Adrenal gland (tissue), 9 donors: ENCODE measurements at regions not wholly inside any gene's neighbourhood (a gene's known extent, or its start where the extent isn't known, plus 50 kb on each side); places are given as distances from the start of the nearest gene placed in this dataset.

Experiments
- DNase-seq, 7 donors: peaks; one replicate each; pipeline ENCODE4 v3.0.0-alpha.2; 2019 to 2020
- H3K27ac ChIP-seq, 5 donors: fragments of 200-600 bp; sonication (generic) in 4 of 5; 1 replicate in 3 of 5; 2 replicates in 2 of 5; pipeline versions ENCODE4 v1.5.1 to v1.8.0; 2016 to 2020; ENCODE audit warnings: mild to moderate bottlenecking in 1 of 5
- H3K27me3 ChIP-seq: fragments of 200-600 bp; 2 replicates; pipeline ENCODE4 v1.8.0; 2021
- H3K36me3 ChIP-seq, 2 donors: fragments of 200-600 bp; replicated peaks in 1 of 2; 1 replicate in 1 of 2; 2 replicates in 1 of 2; pipeline versions ENCODE4 v1.5.1 to v1.8.0; 2018 to 2022
- H3K4me1 ChIP-seq, 2 donors: fragments of 200-600 bp; replicated peaks in 1 of 2; 1 replicate in 1 of 2; 2 replicates in 1 of 2; pipeline versions ENCODE4 v1.5.1 to v1.8.0; 2018 to 2021
- H3K4me3 ChIP-seq, 4 donors: fragments of 200-600 bp; sonication (generic) in 3 of 4; one replicate each; pipeline ENCODE4 v1.5.1; 2016 to 2018
- H3K9me3 ChIP-seq, 3 donors: fragments of 200-600 bp; sonication (generic) in 1 of 3; replicated peaks in 1 of 3; 1 replicate in 2 of 3; 2 replicates in 1 of 3; pipeline versions ENCODE4 v1.5.1 to v1.8.0; 2016 to 2021
- POLR2A ChIP-seq, 2 donors: fragments of 450-650 bp; IDR thresholded peaks; one replicate each; pipeline ENCODE4 v1.6.1; 2017; ENCODE audit warnings: antibody characterized with exemption in 2 of 2, mild to moderate bottlenecking in 2 of 2, moderate library complexity in 1 of 2
- WGBS, 4 donors: extraction: QIAGEN DNeasy Blood & Tissue Kit in 2 of 4; methylation state at CpG; one replicate each; pipeline versions ENCODE4 v1.1.5 to v1.1.7; 2013 to 2017; 5-methylcytosine and 5-hydroxymethylcytosine counted together
- intact Hi-C, 2 donors: fragments of 100-400 bp; cut with DNase I; formaldehyde crosslinking; loops; one replicate each; pipeline versions ENCODE4 v1.14.1 to v1.15.0; 2022 to 2023
- TF ChIP-seq, protein P1 (sequence below), 6 experiments: fragments of 450-650 bp in 4 of 6; fragments of 200-600 bp in 2 of 6; sonication (generic) in 1 of 6; IDR thresholded peaks; 1 replicate in 5 of 6; 2 replicates in 1 of 6; pipeline versions ENCODE4 v1.5.1 to v1.8.0; 2016 to 2021; ENCODE audit warnings: antibody characterized with exemption in 6 of 6, mild to moderate bottlenecking in 2 of 6, moderate library complexity in 1 of 6
- donor health status: healthy with polysubstance abuse.
- donor health status: Bipolar disorder and iron deficiency.
- donor health status: DM: yes; HTN: yes; CAD: no.
- donor health status: DM: no; HTN: no; CAD: no.
- donor health status: DM: no; HTN: no; CAD: no.

DNA sequence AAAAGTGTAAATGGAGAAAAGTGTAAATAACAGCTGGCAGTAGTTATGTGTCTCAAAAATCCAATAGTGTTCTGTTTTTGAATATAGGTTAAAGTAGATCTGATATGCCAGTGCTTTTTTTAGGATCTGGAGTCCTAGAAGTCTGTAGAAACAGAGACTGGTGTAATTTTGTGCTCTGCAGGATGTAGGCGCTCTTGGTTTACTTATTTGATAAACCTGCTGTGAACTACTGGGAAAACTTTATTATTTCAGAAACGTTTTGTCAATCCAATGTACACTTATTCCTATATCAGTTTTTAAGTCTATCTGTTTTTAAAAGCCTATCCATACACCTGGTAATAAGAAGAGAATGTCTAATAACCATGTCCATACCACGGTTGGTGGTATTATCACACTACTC, 530.8 kb upstream of the ZNF804A start:
- H3K27me3 ChIP-seq, result no peaks in the 10 kb centered on the region
- TF ChIP-seq, protein P1, sequence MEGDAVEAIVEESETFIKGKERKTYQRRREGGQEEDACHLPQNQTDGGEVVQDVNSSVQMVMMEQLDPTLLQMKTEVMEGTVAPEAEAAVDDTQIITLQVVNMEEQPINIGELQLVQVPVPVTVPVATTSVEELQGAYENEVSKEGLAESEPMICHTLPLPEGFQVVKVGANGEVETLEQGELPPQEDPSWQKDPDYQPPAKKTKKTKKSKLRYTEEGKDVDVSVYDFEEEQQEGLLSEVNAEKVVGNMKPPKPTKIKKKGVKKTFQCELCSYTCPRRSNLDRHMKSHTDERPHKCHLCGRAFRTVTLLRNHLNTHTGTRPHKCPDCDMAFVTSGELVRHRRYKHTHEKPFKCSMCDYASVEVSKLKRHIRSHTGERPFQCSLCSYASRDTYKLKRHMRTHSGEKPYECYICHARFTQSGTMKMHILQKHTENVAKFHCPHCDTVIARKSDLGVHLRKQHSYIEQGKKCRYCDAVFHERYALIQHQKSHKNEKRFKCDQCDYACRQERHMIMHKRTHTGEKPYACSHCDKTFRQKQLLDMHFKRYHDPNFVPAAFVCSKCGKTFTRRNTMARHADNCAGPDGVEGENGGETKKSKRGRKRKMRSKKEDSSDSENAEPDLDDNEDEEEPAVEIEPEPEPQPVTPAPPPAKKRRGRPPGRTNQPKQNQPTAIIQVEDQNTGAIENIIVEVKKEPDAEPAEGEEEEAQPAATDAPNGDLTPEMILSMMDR (IDR thresholded peaks at IDR 0.05), result no peak
- TF ChIP-seq POLR2A (IDR thresholded peaks at IDR 0.05), result no peak
- H3K9me3 ChIP-seq, result no peaks in the 10 kb centered on the region
- WGBS, 4 donors, result 48 to 57% (median 53%) methylated on average over 3 of the region's 3 CpGs
- no peak overlapping the region for H3K4me3 ChIP-seq
- H3K27ac ChIP-seq, result no peak overlapping the region
- DNase-seq, result no peak
- no peaks in the 10 kb centered on the region for H3K4me1 ChIP-seq
- intact Hi-C loops, result no loop called here
- H3K36me3 ChIP-seq, result no peaks in the 10 kb centered on the region

DNA sequence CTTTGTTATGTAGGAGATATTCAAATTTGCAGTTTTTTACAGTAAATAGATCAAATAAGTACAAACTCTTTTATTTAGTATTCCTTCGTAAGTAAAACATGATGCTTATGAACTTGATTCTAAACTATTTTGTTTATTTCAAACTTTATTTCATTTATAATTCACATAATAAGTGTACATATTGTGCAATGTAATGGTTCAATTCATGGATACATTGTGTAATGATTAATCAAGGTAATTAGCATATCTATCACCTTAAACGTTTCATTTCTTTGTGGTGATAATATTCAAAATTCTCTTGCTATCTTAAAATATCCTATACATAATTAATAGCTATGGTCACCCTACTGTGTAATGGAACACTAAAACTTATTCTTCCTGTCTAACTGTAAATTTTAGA, 525.9 kb upstream of the ZNF804A start:
- Histone ChIP-seq H3K36me3 (no peaks in the 10 kb centered on the region), H3K4me1 (no peaks in the 10 kb centered on the region), H3K27ac (no peak overlapping the region), H3K27me3 (no peaks in the 10 kb centered on the region), H3K9me3 (no peaks in the 10 kb centered on the region), H3K4me3 (no peak overlapping the region)
- no peak for DNase-seq
- 45 to 65% (median 49%) methylated on average over 2 of the region's 2 CpGs for WGBS, 4 donors
- TF ChIP-seq, protein P1 (IDR thresholded peaks at IDR 0.05), result no peak
- TF ChIP-seq POLR2A (IDR thresholded peaks at IDR 0.05), result no peak
- intact Hi-C loops, result no loop called here

DNA sequence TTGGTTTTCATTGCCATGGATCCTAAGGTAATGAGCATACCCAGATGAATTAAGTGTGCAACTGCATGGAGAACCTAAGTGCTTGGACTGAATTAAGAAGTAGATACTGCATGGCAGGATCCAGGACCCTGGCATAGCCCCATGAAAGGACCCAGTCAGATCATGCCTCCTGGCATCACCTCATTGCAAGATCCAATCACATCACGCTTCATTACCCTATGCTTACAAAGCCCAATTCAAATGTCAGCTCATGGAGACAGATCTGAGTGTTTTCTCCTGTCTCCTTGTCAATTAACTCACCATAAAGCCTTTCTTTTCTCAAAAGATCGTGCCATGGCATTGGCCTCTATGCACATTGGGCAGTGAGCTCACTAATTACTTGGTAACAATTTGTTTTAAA, 519.8 kb upstream of the ZNF804A start:
- no peak overlapping the region for H3K27ac ChIP-seq
- no peaks in the 10 kb centered on the region for H3K4me1 ChIP-seq
- DNase-seq, result no peak
- 56 to 75% (median 66%) methylated on average over 2 of the region's 2 CpGs for WGBS, 4 donors
- no peaks in the 10 kb centered on the region for H3K36me3 ChIP-seq
- intact Hi-C loops, result no loop called here
- no peaks in the 10 kb centered on the region for H3K27me3 ChIP-seq
- TF ChIP-seq, protein P1 (IDR thresholded peaks at IDR 0.05), result no peak
- no peak for TF ChIP-seq POLR2A (IDR thresholded peaks at IDR 0.05)
- no peak overlapping the region for H3K4me3 ChIP-seq
- no peaks in the 10 kb centered on the region for H3K9me3 ChIP-seq

DNA sequence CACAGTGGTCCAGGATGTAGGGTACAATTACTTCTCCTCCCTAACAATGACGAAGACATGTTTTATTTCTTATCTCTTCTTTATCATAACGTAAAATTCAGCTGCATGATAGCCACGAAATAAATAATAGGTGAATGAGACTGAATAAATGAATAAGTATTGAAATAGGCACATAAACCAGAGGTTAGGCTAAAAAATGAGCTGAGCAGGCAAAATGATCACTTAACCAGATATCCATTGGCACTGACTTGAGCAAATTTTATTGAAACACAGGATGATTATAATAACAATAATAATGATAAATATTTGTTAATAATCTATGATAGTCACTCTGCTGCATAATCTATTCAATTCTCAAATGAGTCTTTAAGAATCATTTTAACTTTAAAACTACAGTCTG, 506.9 kb upstream of the ZNF804A start:
- Histone ChIP-seq H3K27ac (no peak overlapping the region), H3K9me3 (no peaks in the 10 kb centered on the region), H3K4me3 (no peak overlapping the region), H3K4me1 (no peaks in the 10 kb centered on the region), H3K27me3 (no peaks in the 10 kb centered on the region), H3K36me3 (no peaks in the 10 kb centered on the region)
- 66 to 74% (median 71%) methylated on average over 3 of the region's 3 CpGs for WGBS, 4 donors
- intact Hi-C loops, result no loop called here
- no peak for TF ChIP-seq POLR2A (IDR thresholded peaks at IDR 0.05)
- TF ChIP-seq, protein P1 (IDR thresholded peaks at IDR 0.05), result no peak
- DNase-seq, result no peak
